ENCODE measurements at regions not wholly inside any gene's neighbourhood (a gene's known extent, or its start where the extent isn't known, plus 50 kb on each side); places are given as distances from the start of the nearest gene placed in this dataset.
"Not testable (repeated sequence)": the region's sequence is repeated elsewhere in the genome, so short reads cannot be mapped to it uniquely, and the experiment has no call there.

DNA sequence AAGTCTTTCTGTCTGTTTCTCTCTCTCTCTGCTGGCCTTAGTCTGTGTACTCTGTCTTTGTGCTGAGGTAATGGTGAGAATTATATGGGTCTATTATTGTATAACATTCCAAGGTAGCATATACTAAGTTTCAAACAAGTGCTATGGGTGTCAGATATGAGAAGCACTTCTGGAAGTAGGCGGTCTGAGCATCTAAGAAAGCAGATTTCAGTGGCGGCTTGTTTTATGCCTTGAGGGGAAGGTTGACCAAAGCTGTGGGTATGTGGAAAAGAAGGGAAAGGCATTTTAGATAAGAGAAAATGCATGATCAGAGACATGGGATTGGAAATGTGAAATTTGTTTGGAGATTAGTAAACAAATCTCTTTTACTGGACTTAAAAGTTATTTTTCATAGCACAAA is 348.5 kb downstream of the RFC3 start:
- no peak for DNase-seq

DNA sequence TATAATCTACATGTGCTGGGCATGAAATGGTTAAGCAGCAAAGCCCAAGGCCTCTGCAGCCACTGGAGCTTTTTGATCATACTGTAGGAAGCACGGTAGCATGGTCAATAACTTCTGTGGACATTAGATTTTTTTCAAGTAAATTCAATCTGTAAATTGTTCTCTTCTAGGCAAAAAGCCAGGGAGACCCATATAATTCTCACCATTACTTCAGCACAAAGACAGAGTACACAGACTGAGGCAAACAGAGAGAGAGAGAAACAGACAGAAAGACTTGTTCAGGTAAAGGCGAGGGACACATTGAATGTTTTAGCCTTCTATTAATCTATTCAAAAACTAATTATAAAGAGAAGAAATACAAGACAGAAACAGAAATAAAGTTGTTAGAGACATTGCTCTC is 349.4 kb downstream of the RFC3 start:
- DNase-seq = no peak

DNA sequence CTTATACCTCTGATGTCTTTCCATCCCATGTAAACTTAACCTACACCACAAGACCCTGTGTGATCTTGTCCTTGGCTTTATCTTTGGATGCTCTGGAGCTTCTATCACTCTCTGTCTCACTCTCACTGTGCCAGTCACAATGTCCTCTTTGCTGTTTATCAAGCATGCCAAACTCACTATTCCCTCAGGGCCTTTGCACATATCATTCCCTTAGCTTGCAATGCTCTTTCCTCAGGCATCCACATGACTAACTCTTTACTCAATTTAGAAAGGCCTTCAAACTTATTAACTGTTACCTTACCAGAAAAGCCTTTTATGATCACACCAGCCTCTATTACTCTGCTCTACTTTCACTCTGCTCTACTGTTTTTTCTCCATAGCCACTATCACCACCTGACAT is 354.1 kb downstream of the RFC3 start:
- DNase-seq = no peak

DNA sequence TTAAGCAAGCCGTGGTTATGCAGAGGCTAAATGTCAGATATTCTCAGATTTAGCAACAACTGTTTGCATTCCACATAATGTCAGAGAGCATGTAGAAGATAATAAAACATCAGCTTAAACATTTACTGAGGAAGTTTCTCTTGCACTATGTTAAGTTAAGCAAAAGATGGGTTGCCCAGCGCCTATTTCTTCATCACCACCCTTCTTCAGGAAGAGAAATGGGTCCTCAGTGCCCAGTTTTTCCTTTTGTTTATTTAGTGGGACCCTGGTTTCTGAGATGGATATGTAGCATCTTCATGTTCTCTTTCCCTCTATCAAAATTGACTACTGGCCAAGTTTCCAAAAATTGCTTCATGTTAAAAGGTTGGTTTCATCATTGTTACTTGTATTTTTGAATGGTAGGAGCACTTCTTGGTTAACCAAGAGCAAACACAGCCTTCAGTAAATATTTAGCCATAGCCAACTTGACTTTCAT is 356.8 kb downstream of the RFC3 start:
- DNase-seq = no peak

DNA sequence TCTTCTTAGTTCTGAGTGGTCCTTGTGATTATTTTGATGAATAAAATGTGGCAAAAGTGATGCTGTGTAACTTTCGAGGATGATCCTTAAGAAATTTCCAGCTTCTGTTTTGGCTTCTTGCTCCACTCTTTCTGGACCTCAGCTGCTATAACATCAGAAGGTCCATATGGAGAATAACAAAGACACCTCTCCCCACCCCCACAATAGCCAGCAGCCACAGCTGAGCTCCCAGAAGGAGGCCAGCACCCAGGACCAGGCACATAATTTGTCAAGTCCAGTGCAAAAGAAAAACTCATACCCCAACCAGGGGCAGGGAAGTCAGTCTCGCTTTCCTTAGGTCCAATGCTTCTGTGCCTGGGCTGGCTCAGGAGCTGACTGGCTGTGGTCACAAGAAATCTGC is 357.6 kb downstream of the RFC3 start:
- DNase-seq = no peak

DNA sequence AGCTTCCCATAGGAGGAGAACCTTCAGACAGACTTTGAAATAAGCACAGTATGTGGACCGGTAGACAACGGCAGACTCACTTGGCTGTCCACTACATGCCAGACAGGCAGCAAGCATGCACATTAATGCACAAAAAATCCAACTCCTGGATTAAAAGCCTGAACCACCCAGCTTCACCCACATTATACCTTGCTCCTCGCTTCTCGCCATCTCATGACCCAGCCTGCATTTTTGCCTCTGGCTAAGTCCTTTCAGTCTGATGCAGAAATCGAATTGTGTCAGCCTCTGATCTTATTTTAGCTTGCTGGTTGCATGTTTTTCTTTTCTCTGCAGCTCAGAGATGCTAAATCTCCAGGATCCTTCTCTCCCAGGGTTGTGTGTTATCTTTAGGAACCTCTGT is 358.7 kb downstream of the RFC3 start:
- DNase-seq = no peak

GRCh38 chr13:34179481-34179880 is 361.5 kb downstream of the RFC3 start:
- no peak for DNase-seq

DNA sequence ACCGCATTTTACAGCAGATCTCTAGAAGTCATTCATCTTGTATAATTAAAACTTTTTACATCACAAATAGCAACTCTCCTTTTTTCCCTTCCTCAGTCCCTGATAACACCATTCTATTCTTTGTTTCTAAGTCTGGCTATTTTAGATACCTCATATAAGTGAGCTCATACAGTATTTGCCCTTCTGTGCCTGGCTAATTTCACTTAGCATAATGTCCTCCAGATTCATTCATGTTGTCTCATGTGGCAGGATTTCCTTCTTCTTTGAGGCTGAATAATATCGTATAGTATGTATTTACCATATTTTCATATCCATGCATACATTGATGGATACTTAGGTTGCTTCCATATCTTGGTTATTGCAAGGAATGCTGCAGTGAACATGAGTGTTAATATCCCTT is 362.0 kb downstream of the RFC3 start:
- DNase-seq = no peak

DNA sequence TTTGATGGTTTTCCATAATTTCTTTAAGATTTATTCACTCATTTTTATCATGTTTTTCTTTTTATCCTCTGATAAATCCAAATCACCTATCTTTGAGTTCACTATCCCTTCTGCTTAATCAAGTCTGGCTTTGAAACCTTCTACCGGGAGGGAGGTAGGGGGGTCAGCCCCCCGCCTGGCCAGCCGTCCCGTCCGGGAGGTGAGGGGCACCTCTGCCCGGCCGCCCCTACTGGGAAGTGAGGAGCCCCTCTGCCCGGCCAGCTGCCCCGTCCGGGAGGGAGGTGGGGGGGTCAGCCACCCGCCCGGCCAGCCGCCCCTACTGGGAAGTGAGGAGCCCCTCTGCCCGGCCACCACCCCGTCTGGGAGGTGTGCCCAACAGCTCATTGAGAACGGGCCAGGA is 363.3 kb downstream of the RFC3 start:
- not testable (repeated sequence) for DNase-seq

GRCh38 chr13:34189946-34190345 is 372.0 kb downstream of the RFC3 start:
- no peak for DNase-seq

- DNase-seq = no peak
Measured at GRCh38 chr13:34201050-34201913, 383.3 kb downstream of the RFC3 start.

GRCh38 chr13:34207334-34207733 is 389.4 kb downstream of the RFC3 start:
- no peak for DNase-seq

- DNase-seq = no peak
Measured at GRCh38 chr13:34207872-34208271, 389.9 kb downstream of the RFC3 start.

GRCh38 chr13:34208336-34208735 is 390.4 kb downstream of the RFC3 start:
- DNase-seq = no peak

- DNase-seq = no peak
Measured at GRCh38 chr13:34210341-34210740, 392.4 kb downstream of the RFC3 start.

DNA sequence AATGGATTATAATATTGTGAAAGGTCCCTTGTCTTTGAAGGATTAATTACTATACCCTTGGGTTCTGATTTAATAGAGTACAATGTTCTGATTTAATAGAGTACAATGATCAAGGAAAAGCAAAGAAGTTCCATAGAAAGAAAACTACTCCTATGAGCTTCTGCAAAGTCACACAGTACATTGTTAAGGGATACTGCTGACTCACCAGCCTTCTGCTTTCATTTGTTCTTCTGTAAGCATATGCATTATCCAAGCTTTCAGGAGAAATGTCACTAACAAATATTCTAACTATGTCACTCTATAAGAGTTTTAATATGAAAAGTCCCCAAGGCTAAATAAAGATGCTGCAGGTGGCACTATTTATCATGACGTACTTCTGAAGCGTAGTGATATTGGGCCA is 396.7 kb downstream of the RFC3 start:
- no peak for DNase-seq

DNA sequence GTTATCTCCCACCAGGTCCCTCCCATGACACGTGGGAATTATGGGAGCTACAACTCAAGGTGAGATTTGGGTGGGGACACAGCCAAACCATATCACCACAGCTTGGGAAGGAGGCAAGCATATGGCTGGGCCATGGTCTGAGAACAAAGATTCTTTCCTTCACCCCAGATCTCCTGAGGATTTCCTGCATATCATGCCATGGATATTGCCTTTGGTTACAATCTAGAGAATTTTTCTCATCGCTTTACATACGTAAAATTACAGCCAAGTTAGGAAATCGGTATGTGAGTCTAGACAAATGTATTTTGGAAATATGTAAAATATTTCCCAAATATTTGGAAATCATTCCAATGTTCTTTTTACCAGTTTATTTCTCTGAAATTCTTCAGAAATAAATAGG is 398.3 kb downstream of the RFC3 start:
- DNase-seq = no peak

DNA sequence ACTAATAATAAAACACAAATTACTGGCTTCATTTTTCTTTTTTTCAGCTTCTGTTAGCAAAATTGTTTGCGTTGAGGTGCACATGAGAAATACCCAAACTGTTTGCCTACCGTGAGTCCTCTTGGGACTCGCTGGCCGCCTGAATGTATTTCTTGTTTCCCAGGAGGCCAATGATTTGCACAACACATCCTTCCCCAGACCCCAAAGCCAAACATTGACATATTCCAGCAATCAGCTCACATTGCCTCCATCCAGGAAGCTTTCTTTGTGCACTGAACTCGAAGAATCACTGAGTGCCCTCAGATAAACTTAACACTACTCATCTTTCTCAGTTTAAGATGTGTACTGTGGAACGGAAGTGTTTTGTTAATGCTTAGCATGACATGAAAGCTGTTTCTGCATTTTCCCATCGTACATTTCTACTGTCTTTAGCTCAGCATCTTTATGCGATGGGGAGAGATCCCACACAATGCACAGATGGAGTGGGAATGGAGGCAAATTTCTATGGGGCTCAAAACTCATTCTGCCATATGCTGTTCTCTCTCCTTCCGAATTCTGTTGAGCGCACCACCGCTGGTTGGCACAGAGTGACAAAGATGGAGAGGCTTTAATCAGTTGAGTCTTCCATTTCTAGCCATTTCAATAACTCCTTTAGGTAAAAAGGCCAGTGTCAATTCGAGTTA is 399.5 kb downstream of the RFC3 start:
- no peak for DNase-seq

- DNase-seq = no peak
Measured at GRCh38 chr13:34223984-34224383, 406.0 kb downstream of the RFC3 start.

DNA sequence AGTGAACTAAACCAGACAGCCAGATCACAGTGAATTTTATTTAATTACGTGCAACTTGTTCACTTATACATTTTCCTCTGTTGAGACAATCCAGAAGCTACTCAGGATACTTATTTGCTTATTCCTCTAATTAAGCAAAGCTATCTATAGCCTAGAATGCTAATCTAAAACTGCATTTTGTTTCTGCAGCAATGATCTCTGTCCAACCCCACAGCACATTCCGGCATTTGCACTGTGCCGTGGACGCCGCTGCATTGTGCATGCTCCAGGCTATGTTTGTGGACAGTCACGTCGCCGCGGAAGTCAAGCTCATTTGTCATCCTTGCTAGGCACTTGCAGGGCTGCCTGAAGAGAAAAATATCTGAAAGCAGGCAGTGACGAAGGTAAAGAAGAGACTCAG is 406.9 kb downstream of the RFC3 start:
- DNase-seq = no peak

DNA sequence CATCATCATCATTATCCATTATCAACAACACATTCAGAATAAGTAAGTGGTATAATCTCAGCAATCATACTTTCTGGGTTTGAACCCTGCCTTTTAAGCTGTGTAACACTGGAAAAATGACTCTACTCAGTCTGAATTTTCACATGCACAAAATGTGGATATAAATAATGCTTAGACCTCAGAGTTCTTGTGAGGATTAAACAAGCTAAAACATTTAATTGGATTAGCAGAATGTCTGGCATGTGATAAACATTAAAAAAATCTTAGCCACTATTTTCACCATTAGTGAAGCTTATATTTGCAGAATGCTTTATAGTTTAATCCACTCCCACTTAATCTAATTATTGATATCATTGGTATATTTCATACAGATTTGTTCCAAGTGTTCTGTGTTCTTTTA is 412.3 kb downstream of the RFC3 start:
- DNase-seq = no peak

- DNase-seq = no peak
Measured at GRCh38 chr13:34241332-34241731, 423.4 kb downstream of the RFC3 start.

DNA sequence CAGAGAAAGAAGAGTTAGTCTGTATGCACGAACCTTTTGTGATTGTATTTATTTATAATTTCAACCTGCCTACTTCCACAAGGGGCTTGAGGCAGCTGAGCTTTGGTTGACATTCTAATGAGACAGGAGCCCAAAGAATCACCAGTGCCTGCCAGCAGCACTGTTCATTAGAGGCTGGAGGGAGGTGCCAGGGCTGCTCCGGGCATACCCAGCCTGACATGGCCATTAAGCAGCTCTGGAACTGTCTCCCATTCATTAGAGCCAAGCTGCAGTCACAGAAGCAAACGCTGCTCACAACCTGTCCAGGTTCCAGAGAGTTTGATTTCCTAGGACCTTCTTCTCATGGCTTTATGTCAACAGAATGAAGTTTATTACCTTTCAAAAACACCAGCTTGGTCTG is 425.5 kb downstream of the RFC3 start:
- no peak for DNase-seq

DNA sequence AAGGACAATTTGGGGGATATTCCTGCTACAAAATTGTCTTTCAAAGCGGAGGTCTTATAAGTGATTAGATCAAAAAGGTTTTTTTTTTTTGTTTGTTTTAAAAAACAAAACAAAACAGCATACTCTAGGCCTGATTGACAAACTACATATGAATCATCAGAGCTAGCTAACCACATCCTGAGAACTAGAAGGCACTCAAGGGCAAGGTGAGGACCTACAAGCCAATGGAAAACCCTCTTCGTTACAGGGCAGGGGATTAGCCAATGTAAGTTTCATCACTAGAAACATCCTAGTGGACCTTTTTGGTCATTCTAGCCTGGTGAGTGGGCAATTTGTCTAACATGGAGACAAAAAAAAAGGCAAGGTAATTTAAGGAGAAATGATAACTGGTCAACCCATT is 428.6 kb downstream of the RFC3 start:
- no peak for DNase-seq

Data from muscle of arm (tissue), 1 donor.